GM12865 (cell line): ENCODE measurements at regions not wholly inside any gene's neighbourhood (a gene's known extent, or its start where the extent isn't known, plus 50 kb on each side); places are given as distances from the start of the nearest gene placed in this dataset.

Source experiments
- DNase-seq: peaks from one replicate; pipeline ENCODE4 v3.0.0; 2010; ENCODE audit warnings: low read depth
- H3K4me3 ChIP-seq: 2 replicates; pipeline ENCODE4 v1.5.1; 2011; ENCODE audit warnings: mild to moderate bottlenecking, low read depth, low read length, control low read depth
- CTCF ChIP-seq: IDR thresholded peaks from 2 replicates; pipeline ENCODE4 v1.5.1; 2011; ENCODE audit warnings: low read length, control low read depth, low read depth, inconsistent platforms; ENCODE audit not compliant: insufficient read depth; ENCODE audit errors: missing control alignments

- TF ChIP-seq CTCF: no peak
- no peak overlapping the region for H3K4me3 ChIP-seq
- DNase-seq: no peak
Measured at GRCh38 chr4:18815081-18815778, 793.7 kb upstream of the LCORL start.

- no peak overlapping the region for H3K4me3 ChIP-seq
- no peak for TF ChIP-seq CTCF
- no peak for DNase-seq
Measured at GRCh38 chr4:18813771-18814170, 792.2 kb upstream of the LCORL start.

- TF ChIP-seq CTCF: no peak
- no peak overlapping the region for H3K4me3 ChIP-seq
- DNase-seq: no peak
Measured at GRCh38 chr4:18813055-18813454, 791.5 kb upstream of the LCORL start.

- TF ChIP-seq CTCF: no peak
- DNase-seq: no peak
Measured at GRCh38 chr4:18803781-18804180, 782.2 kb upstream of the LCORL start.

GRCh38 chr4:18798123-18798522, 776.6 kb upstream of the LCORL start:
- no peak for DNase-seq
- no peak overlapping the region for H3K4me3 ChIP-seq
- no peak for TF ChIP-seq CTCF

More at GRCh38 chr4:18803781-18804180, 782.2 kb upstream of the LCORL start:
- H3K4me3 ChIP-seq: no peak overlapping the region

GRCh38 chr4:18795794-18796193, 774.2 kb upstream of the LCORL start:
- DNase-seq: no peak
- no peak for TF ChIP-seq CTCF
- no peak overlapping the region for H3K4me3 ChIP-seq
